Right lobe of liver (tissue), 4 donors: ENCODE measurements at regions not wholly inside any gene's neighbourhood (a gene's known extent, or its start where the extent isn't known, plus 50 kb on each side); places are given as distances from the start of the nearest gene placed in this dataset.

Source experiments
- POLR2A ChIP-seq: fragments of 450-650 bp; IDR thresholded peaks from one replicate; pipeline ENCODE4 v1.6.1; 2017; ENCODE audit warnings: antibody characterized with exemption, mild to moderate bottlenecking
- TF ChIP-seq, protein P1 (sequence below), 4 donors: fragments of 200-600 bp in 3 of 4; fragments of 450-650 bp in 1 of 4; IDR thresholded peaks; one replicate each; pipeline versions ENCODE4 v1.5.1 to v1.8.0; 2016 to 2022; ENCODE audit warnings: antibody characterized with exemption in 4 of 4, mild to moderate bottlenecking in 2 of 4
- donor health status: DM: no; HTN: no; CAD: no.
- donor health status: DM: no; HTN: no; CAD: no.
- donor health status: DM: no; HTN: yes; CAD: no.

DNA sequence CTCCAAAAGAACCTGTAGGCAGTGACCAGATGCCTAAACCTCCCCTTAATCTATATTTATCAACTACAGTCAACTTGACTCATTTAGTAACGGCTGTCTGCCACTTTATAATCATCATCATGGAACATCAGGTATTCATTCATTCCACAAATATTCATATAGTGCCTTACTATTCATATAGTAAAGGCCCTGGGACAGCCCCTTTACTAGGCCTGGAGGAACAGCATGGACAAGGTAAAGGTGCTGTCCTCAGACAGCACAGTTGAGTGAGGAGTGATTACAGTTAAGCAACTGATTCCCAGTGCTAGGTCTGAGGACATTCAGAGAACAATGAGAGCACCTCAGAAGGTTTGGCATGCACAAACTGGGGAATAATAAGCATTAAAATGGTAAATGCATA, 346.5 kb upstream of the RORA start:
- TF ChIP-seq, protein P1, sequence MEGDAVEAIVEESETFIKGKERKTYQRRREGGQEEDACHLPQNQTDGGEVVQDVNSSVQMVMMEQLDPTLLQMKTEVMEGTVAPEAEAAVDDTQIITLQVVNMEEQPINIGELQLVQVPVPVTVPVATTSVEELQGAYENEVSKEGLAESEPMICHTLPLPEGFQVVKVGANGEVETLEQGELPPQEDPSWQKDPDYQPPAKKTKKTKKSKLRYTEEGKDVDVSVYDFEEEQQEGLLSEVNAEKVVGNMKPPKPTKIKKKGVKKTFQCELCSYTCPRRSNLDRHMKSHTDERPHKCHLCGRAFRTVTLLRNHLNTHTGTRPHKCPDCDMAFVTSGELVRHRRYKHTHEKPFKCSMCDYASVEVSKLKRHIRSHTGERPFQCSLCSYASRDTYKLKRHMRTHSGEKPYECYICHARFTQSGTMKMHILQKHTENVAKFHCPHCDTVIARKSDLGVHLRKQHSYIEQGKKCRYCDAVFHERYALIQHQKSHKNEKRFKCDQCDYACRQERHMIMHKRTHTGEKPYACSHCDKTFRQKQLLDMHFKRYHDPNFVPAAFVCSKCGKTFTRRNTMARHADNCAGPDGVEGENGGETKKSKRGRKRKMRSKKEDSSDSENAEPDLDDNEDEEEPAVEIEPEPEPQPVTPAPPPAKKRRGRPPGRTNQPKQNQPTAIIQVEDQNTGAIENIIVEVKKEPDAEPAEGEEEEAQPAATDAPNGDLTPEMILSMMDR (IDR thresholded peaks at IDR 0.05) = no peak
- no peak for TF ChIP-seq POLR2A
